OCI-LY1 (cell line): ENCODE measurements at regions not wholly inside any gene's neighbourhood (a gene's known extent, or its start where the extent isn't known, plus 50 kb on each side); places are given as distances from the start of the nearest gene placed in this dataset.

Source experiments
- EZH2 ChIP-seq: fragments of 200-600 bp; sonication (generic), shearing (Covaris generic); IDR thresholded peaks from 2 replicates; pipeline ENCODE4 v1.8.0; 2017; ENCODE audit warnings: borderline replicate concordance, mixed run types, mild to moderate bottlenecking, antibody characterized with exemption, low read length, moderate library complexity, mixed read lengths
- TF ChIP-seq, protein P1 (sequence below): fragments of 200-600 bp; sonication (generic), shearing (Covaris generic); IDR thresholded peaks from 2 replicates; pipeline ENCODE4 v1.5.1; 2017; ENCODE audit warnings: mild to moderate bottlenecking, antibody characterized with exemption, low read length, moderate library complexity, mixed read lengths

DNA sequence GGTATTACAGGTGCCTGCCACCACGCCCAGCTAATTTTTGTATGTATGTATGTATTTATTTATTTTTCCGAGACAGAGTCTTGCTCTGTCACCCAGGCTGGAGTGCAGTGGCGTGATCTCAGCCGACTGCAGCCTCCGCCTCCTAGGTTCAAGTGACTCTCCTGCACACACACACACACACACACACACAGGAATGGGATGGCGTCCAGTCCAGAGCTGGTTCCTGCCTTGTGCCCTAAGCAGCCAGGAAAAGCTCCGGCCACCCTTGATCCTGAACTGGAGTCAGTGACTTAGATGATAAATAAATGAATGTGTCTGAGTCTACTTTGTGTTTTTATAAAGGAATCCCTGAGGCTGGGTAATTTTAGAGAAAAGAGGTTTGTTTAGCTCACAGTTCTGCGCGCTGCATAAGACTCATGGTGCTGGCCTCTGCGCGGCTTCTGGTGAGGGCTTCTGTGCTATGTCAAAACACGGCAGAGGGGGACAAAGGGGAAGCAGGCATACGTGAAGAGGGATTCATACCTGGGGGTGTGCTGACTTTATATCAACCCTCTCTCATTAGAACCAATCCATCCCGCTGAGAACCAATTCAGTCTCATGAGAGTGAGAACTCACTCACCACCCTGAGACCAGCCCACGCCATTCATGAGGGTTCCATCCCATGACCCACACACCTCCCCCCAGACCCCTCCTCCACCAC lies 59.7 kb upstream of the PHLPP1 start:
- TF ChIP-seq, protein P1, sequence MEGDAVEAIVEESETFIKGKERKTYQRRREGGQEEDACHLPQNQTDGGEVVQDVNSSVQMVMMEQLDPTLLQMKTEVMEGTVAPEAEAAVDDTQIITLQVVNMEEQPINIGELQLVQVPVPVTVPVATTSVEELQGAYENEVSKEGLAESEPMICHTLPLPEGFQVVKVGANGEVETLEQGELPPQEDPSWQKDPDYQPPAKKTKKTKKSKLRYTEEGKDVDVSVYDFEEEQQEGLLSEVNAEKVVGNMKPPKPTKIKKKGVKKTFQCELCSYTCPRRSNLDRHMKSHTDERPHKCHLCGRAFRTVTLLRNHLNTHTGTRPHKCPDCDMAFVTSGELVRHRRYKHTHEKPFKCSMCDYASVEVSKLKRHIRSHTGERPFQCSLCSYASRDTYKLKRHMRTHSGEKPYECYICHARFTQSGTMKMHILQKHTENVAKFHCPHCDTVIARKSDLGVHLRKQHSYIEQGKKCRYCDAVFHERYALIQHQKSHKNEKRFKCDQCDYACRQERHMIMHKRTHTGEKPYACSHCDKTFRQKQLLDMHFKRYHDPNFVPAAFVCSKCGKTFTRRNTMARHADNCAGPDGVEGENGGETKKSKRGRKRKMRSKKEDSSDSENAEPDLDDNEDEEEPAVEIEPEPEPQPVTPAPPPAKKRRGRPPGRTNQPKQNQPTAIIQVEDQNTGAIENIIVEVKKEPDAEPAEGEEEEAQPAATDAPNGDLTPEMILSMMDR = no peak
- TF ChIP-seq EZH2 = no peak
